AG09319 (cell line): ENCODE measurements at regions not wholly inside any gene's neighbourhood (a gene's known extent, or its start where the extent isn't known, plus 50 kb on each side); places are given as distances from the start of the nearest gene placed in this dataset.

ENCODE experiments used
- DNase-seq: peaks from one replicate; pipeline ENCODE4 v3.0.0-alpha.2; 2010; ENCODE audit warnings: low read depth; ENCODE audit errors: extremely low read depth
- CTCF ChIP-seq: IDR thresholded peaks from 2 replicates; pipeline ENCODE4 v1.5.1; 2011; ENCODE audit warnings: low read depth, mild to moderate bottlenecking, inconsistent platforms, low read length, moderate library complexity

GRCh38 chr3:163011596-163011995 lies 1515.0 kb downstream of the OTOL1 start:
- DNase-seq, result no peak

GRCh38 chr3:163016251-163016650 lies 1519.6 kb downstream of the OTOL1 start:
- DNase-seq, result no peak
- no peak for TF ChIP-seq CTCF

More at GRCh38 chr3:163011596-163011995, 1515.0 kb downstream of the OTOL1 start:
- TF ChIP-seq CTCF, result no peak

GRCh38 chr3:163018067-163018466 lies 1521.5 kb downstream of the OTOL1 start:
- no peak for TF ChIP-seq CTCF
- DNase-seq, result no peak

GRCh38 chr3:163018664-163019063 lies 1522.1 kb downstream of the OTOL1 start:
- no peak for DNase-seq
- TF ChIP-seq CTCF, result no peak

- DNase-seq, result no peak
- no peak for TF ChIP-seq CTCF
These were observed 1522.7 kb downstream of the OTOL1 start for GRCh38 chr3:163019260-163019659.

- no peak for TF ChIP-seq CTCF
These were observed 1537.0 kb downstream of the OTOL1 start for GRCh38 chr3:163033652-163034051.

GRCh38 chr3:163039636-163040035 lies 1543.0 kb downstream of the OTOL1 start:
- no peak for DNase-seq
- TF ChIP-seq CTCF, result no peak

More at GRCh38 chr3:163033652-163034051, 1537.0 kb downstream of the OTOL1 start:
- no peak for DNase-seq

- TF ChIP-seq CTCF, result peak; percentile 21
- no peak for DNase-seq
These were observed 1546.5 kb downstream of the OTOL1 start for GRCh38 chr3:163043074-163043473.
